GM12878 (cell line): ENCODE measurements at regions not wholly inside any gene's neighbourhood (a gene's known extent, or its start where the extent isn't known, plus 50 kb on each side); places are given as distances from the start of the nearest gene placed in this dataset.

ENCODE experiments used
- CEBPB ChIP-seq, 2 experiments: fragments of 150-350 bp in 1 of 2; IDR thresholded peaks; 2 replicates each; pipeline ENCODE4 v1.6.1; 2012 to 2014; ENCODE audit warnings: low read depth in 2 of 2, low read length in 2 of 2, borderline replicate concordance in 1 of 2, inconsistent platforms in 1 of 2
- ETV6 ChIP-seq, 2 experiments: fragments of 450-650 bp in 1 of 2; IDR thresholded peaks in 1 of 2; conservative IDR thresholded peaks in 1 of 2; 2 replicates each; pipeline ENCODE4 v1.6.1; 2014; ENCODE audit warnings: antibody characterized with exemption in 1 of 2, borderline replicate concordance in 1 of 2, low read depth in 1 of 2, mild to moderate bottlenecking in 1 of 2, moderate library complexity in 1 of 2
- IRF3 ChIP-seq: fragments of 450-650 bp; IDR thresholded peaks from 2 replicates; pipeline ENCODE4 v1.6.1; 2014; ENCODE audit warnings: mild to moderate bottlenecking
- MEF2B ChIP-seq: fragments of 450-650 bp; IDR thresholded peaks from 2 replicates; pipeline ENCODE4 v1.6.1; 2018; ENCODE audit warnings: mild to moderate bottlenecking, moderate library complexity; ENCODE audit not compliant: partially characterized antibody, poor library complexity, severe bottlenecking
- PAX5 ChIP-seq: IDR thresholded peaks from 2 replicates; pipeline ENCODE4 v1.6.1; 2011; ENCODE audit warnings: low read depth, low read length, borderline replicate concordance
- POLR2A ChIP-seq: IDR thresholded peaks from 2 replicates; pipeline ENCODE4 v1.6.1; 2011; ENCODE audit warnings: low read depth, mild to moderate bottlenecking, low read length
- REST ChIP-seq: IDR thresholded peaks from 2 replicates; pipeline ENCODE4 v1.6.1; 2012; ENCODE audit warnings: mild to moderate bottlenecking, low read depth, low read length
- TCF3 ChIP-seq: IDR thresholded peaks from 2 replicates; pipeline ENCODE4 v1.6.1; 2012; ENCODE audit warnings: low read depth, mild to moderate bottlenecking, low read length, borderline replicate concordance; ENCODE audit not compliant: insufficient read depth

- no peak for TF ChIP-seq ETV6 (conservative IDR thresholded peaks at IDR 0.05 in 1 of 2, IDR thresholded peaks at IDR 0.05 in 1 of 2; ENCODE audit: borderline replicate concordance in 1 of 2, low read depth in 1 of 2)
- no peak for TF ChIP-seq REST
- TF ChIP-seq PAX5 = no peak
- TF ChIP-seq TCF3 = no peak
- no peak for TF ChIP-seq IRF3
- TF ChIP-seq POLR2A = no peak
- no peak for TF ChIP-seq MEF2B
- TF ChIP-seq CEBPB (IDR thresholded peaks at IDR 0.05; ENCODE audit: borderline replicate concordance in 1 of 2, low read depth in 2 of 2, low read length in 2 of 2) = no peak
Observed at GRCh38 chr9:115601434-115601833, 483.5 kb upstream of the TNC start (continued).
